DMS79 treated with DMSO at 0.1 percent for 48 hours (cell line): ENCODE measurements at regions not wholly inside any gene's neighbourhood (a gene's known extent, or its start where the extent isn't known, plus 50 kb on each side); places are given as distances from the start of the nearest gene placed in this dataset.

Experiments used
- DNase-seq: peaks from one replicate; lab custom pipeline; 2025; lab: John Stamatoyannopoulos, UW

GRCh38 chr6:122007339-122007738 lies 392.1 kb upstream of the HSF2 start:
- DNase-seq: no peak

- DNase-seq: no peak
Measured at GRCh38 chr6:122008101-122008999, 391.1 kb upstream of the HSF2 start.

GRCh38 chr6:122009000-122009350 lies 390.5 kb upstream of the HSF2 start:
- DNase-seq: no peak

GRCh38 chr6:122012578-122012977 lies 386.9 kb upstream of the HSF2 start:
- no peak for DNase-seq

- DNase-seq: no peak
Measured at GRCh38 chr6:122014961-122015360, 384.5 kb upstream of the HSF2 start.

GRCh38 chr6:122020588-122021264 lies 378.7 kb upstream of the HSF2 start:
- no peak for DNase-seq

GRCh38 chr6:122025104-122025503 lies 374.3 kb upstream of the HSF2 start:
- no peak for DNase-seq

- DNase-seq: no peak
Measured at GRCh38 chr6:122026582-122027369, 372.7 kb upstream of the HSF2 start.

- no peak for DNase-seq
Measured at GRCh38 chr6:122028933-122029522, 370.4 kb upstream of the HSF2 start.

GRCh38 chr6:122033564-122034181 lies 365.8 kb upstream of the HSF2 start:
- peak; percentile 23 for DNase-seq

- DNase-seq: no peak
Measured at GRCh38 chr6:122035173-122035572, 364.3 kb upstream of the HSF2 start.

GRCh38 chr6:122040261-122040660 lies 359.2 kb upstream of the HSF2 start:
- no peak for DNase-seq

- DNase-seq: no peak
Measured at GRCh38 chr6:122042380-122042779, 357.1 kb upstream of the HSF2 start.

- no peak for DNase-seq
Measured at GRCh38 chr6:122042960-122043735, 356.3 kb upstream of the HSF2 start.

GRCh38 chr6:122048570-122048969 lies 350.9 kb upstream of the HSF2 start:
- DNase-seq: no peak

GRCh38 chr6:122049341-122049740 lies 350.1 kb upstream of the HSF2 start:
- DNase-seq: no peak

GRCh38 chr6:122050242-122050755 lies 349.2 kb upstream of the HSF2 start:
- DNase-seq: no peak

GRCh38 chr6:122052346-122052900 lies 347.0 kb upstream of the HSF2 start:
- no peak for DNase-seq

- DNase-seq: no peak
Measured at GRCh38 chr6:122059918-122060317, 339.5 kb upstream of the HSF2 start.

- DNase-seq: no peak
Measured at GRCh38 chr6:122061855-122062254, 337.6 kb upstream of the HSF2 start.
